ENCODE measurements at regions not wholly inside any gene's neighbourhood (a gene's known extent, or its start where the extent isn't known, plus 50 kb on each side); places are given as distances from the start of the nearest gene placed in this dataset.

DNA sequence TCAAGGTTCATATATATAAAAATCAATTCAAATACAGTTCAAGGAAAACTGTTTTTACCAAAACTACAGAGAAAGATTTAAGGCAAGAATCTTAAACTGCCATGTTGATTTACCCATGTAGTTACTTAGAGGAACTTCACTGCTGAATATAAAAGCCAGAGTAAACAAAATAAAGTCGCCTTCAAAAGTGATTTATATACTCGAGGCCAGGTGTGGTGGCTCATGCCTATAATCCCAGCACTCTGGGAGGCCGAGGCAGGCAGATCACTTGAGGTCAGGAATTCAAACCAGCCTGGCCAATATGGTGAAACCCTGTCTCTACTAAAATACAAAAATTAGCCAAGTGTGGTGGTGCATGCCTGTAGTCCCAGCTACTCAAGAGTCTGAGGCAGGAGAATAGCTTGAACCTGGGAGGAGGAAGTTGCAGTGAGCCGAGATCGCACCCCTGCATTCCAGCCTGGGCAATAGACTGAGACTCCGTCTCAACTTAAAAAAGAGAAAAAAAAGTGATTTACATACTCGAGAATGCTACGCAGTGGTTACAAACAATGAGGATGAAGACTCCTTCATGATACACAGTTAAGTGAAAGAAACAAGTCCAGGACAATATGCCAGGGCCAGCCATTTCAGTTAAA lies 54.1 kb upstream of the CNEP1R1 start:
- no peak overlapping the region for H3K4me3 Mint-ChIP-seq
- no peak overlapping the region for H3K27ac Mint-ChIP-seq
- H3K9me3 Mint-ChIP-seq: no peaks in the 10 kb centered on the region
- peaks cover 18% of the 10 kb centered on the region for H3K27me3 Mint-ChIP-seq (ENCODE audit: insufficient read depth)
- no peaks in the 10 kb centered on the region for H3K36me3 Mint-ChIP-seq (ENCODE audit: low read depth)
- DNase-seq (ENCODE audit: low spot score): no peak
- no peaks in the 10 kb centered on the region for H3K4me1 Mint-ChIP-seq (ENCODE audit: low read depth)
- intact Hi-C loops (cut with micrococcal nuclease): no loop called here

DNA sequence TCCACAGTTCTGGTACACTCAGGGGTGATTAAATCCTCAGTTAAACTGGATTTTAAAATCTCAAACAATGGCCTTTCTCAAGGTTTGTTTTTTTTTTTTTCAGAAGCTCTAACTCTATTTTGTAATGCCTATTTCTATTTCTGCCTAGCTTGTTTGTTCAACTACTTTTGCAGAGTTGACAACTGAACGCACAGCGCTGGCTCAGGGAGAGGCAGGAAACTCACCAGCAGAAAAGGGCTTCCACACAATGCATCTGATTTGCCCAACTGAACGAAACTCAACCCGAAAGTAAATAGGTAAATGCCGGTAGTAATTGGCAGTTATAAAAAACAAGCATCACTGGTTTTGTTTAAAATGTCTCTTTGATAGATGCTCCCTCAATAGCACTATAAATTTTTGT lies 52.7 kb upstream of the CNEP1R1 start:
- H3K36me3 Mint-ChIP-seq (ENCODE audit: low read depth): no peaks in the 10 kb centered on the region
- no peak overlapping the region for H3K4me3 Mint-ChIP-seq
- H3K27me3 Mint-ChIP-seq (ENCODE audit: insufficient read depth): peaks cover 16% of the 10 kb centered on the region
- no peak for DNase-seq (ENCODE audit: low spot score)
- H3K9me3 Mint-ChIP-seq: no peaks in the 10 kb centered on the region
- no peaks in the 10 kb centered on the region for H3K4me1 Mint-ChIP-seq (ENCODE audit: low read depth)
- H3K27ac Mint-ChIP-seq: no peak overlapping the region
- intact Hi-C loops (cut with micrococcal nuclease): no loop called here

DNA sequence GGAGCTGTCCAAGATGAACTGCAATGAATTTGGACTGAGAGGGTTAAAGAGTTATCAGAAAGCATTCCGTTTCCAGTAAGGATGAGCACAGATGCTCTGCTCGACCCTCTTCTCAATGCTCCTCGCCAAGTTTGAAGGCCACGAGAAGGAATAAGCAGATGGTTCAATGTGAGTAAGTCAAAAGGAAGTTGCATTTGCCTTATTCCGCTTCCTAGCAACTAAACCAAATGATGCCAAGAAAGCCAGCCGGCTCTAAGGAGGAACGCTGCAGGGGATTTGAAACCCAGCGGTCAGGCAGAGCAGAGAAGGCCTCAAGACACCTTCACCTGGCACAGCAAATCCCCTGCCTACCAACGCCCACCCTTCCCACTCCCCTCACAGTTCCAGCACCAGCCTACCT lies 52.1 kb upstream of the CNEP1R1 start:
- Mint-ChIP-seq H3K4me3 (no peak overlapping the region), H3K36me3 (ENCODE audit: low read depth) (no peaks in the 10 kb centered on the region), H3K4me1 (ENCODE audit: low read depth) (no peaks in the 10 kb centered on the region), H3K27ac (no peak overlapping the region), H3K9me3 (no peaks in the 10 kb centered on the region), H3K27me3 (ENCODE audit: insufficient read depth) (peaks cover 16% of the 10 kb centered on the region)
- no peak for DNase-seq (ENCODE audit: low spot score)
- intact Hi-C loops (cut with micrococcal nuclease): no loop called here
